Activated B cell treated with CpG ODN at 0.5 μM for 24 hours (primary cell): ENCODE measurements at regions not wholly inside any gene's neighbourhood (a gene's known extent, or its start where the extent isn't known, plus 50 kb on each side); places are given as distances from the start of the nearest gene placed in this dataset.

Experiments used
- ATAC-seq: fragments of 200-7000 bp; cut with Tn5 transposase; one replicate; pipeline ENCODE4 v1.10.0; 2021; ENCODE audit warnings: low read depth, mild to moderate bottlenecking, moderate library complexity
- CTCF ChIA-PET: fragments of 350-600 bp; sonication (Branson Sonifier 250); formaldehyde crosslinking; loops from one replicate; lab custom pipeline; 2021; ENCODE audit warnings: antibody characterized with exemption; lab: Charles Lee
- POLR2A ChIA-PET: fragments of 350-600 bp; sonication (Branson Sonifier 250); formaldehyde crosslinking; loops from one replicate; lab custom pipeline; 2021; ENCODE audit warnings: antibody characterized with exemption; lab: Charles Lee
- DNase-seq: peaks from one replicate; pipeline ENCODE4 v3.0.0; 2022
- H3K27ac Mint-ChIP-seq: one replicate; pipeline ENCODE4 v1.8.0; 2020; ENCODE audit warnings: mixed read lengths
- H3K27me3 Mint-ChIP-seq: one replicate; pipeline ENCODE4 v1.8.0; 2021; ENCODE audit warnings: mixed read lengths
- H3K36me3 Mint-ChIP-seq: one replicate; pipeline ENCODE4 v1.8.0; 2021; ENCODE audit warnings: low read depth, mixed read lengths
- H3K4me1 Mint-ChIP-seq: one replicate; pipeline ENCODE4 v1.8.0; 2021; ENCODE audit warnings: mixed read lengths
- H3K4me3 Mint-ChIP-seq: one replicate; pipeline ENCODE4 v1.8.0; 2020; ENCODE audit warnings: mild to moderate bottlenecking, mixed read lengths
- H3K9me3 Mint-ChIP-seq: one replicate; pipeline ENCODE4 v1.8.0; 2020; ENCODE audit warnings: mixed read lengths
- CTCF ChIP-seq: fragments of 200-600 bp; IDR thresholded peaks from one replicate; pipeline ENCODE4 v1.8.0; 2022; ENCODE audit warnings: antibody characterized with exemption, mild to moderate bottlenecking
- intact Hi-C: fragments of 100-400 bp; cut with micrococcal nuclease; formaldehyde crosslinking; loops from one replicate; pipeline ENCODE4 v1.15.1; 2024

- DNase-seq = no peak
- Mint-ChIP-seq H3K27ac (no peak overlapping the region), H3K4me3 (no peak overlapping the region), H3K36me3 (no peaks in the 10 kb centered on the region), H3K27me3 (peaks cover 39% of the 10 kb centered on the region), H3K4me1 (no peaks in the 10 kb centered on the region), H3K9me3 (no peaks in the 10 kb centered on the region)
- POLR2A ChIA-PET = no interaction called here
- no peak for TF ChIP-seq CTCF
- no peak for ATAC-seq
- CTCF ChIA-PET = no interaction called here
- intact Hi-C loops = no loop called here
These were observed 139.8 kb downstream of the ENGASE start for GRCh38 chr17:79214459-79214858.

GRCh38 chr17:79213305-79213704, 138.7 kb downstream of the ENGASE start:
- Mint-ChIP-seq H3K9me3 (no peaks in the 10 kb centered on the region), H3K36me3 (no peaks in the 10 kb centered on the region), H3K4me1 (no peaks in the 10 kb centered on the region), H3K4me3 (no peak overlapping the region), H3K27me3 (peaks cover 34% of the 10 kb centered on the region), H3K27ac (no peak overlapping the region)
- DNase-seq = no peak
- TF ChIP-seq CTCF = no peak
- intact Hi-C loops = no loop called here
- POLR2A ChIA-PET = no interaction called here
- CTCF ChIA-PET = no interaction called here
- no peak for ATAC-seq

DNA sequence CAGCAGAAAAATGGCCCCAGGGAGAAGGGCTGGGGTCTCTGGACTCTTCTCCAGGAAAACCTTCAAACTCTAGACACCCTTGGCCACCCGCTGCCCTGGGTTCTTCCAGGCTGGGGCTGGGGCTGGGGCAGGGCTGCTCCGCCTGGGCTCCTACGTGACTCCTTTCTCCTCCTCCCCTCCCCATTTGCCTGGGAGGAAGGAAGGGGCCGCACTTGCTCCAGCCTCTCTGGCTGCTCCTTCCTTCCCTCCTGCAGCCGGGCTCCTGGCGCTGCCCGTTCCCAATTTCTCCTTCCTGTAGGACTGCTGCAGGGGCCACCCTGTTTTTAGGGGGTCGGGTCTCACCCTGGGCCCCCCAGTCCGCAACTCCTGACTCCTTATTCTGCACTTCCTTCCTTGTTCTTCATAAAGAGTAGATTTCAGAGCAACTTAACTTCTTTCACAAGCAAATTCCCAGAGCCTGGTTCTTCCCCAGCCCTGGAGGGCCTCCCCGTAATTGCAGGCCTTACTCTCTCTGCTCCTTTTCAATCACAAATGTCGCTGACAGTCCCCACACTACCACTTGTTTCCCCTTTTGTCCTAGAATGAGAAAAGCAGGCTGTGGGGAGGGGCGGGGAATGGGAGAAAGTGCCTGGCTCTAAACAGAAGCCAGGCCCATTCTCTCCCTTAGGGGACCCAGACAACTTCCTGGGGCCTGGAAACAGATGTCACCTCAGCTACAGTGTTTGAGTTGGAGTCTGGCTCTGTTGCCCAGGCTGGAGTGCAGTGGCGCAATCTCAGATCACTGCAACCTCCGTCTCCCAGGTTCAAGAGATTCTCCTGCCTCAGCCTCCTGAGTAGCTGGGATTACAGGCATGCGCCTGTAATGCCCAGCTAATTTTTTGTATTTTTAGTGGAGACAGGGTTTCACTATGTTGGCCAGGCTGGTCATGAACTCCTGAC, 137.8 kb downstream of the ENGASE start:
- ATAC-seq (no peak), DNase-seq (no peak)
- TF ChIP-seq CTCF = no peak
- no peak overlapping the region for H3K27ac Mint-ChIP-seq
- no peaks in the 10 kb centered on the region for H3K9me3 Mint-ChIP-seq
- CTCF ChIA-PET = no interaction called here
- H3K4me3 Mint-ChIP-seq = no peak overlapping the region
- H3K27me3 Mint-ChIP-seq = peaks cover 27% of the 10 kb centered on the region
- no peaks in the 10 kb centered on the region for H3K4me1 Mint-ChIP-seq
- intact Hi-C loops = no loop called here
- no peaks in the 10 kb centered on the region for H3K36me3 Mint-ChIP-seq
- POLR2A ChIA-PET = no interaction called here

- CTCF ChIA-PET = no interaction called here
- H3K27me3 Mint-ChIP-seq = peaks cover 20% of the 10 kb centered on the region
- H3K9me3 Mint-ChIP-seq = no peaks in the 10 kb centered on the region
- ATAC-seq = no peak
- H3K36me3 Mint-ChIP-seq = no peaks in the 10 kb centered on the region
- no peaks in the 10 kb centered on the region for H3K4me1 Mint-ChIP-seq
- POLR2A ChIA-PET = no interaction called here
- H3K4me3 Mint-ChIP-seq = no peak overlapping the region
- intact Hi-C loops = no loop called here
- no peak for DNase-seq
- no peak for TF ChIP-seq CTCF
- no peak overlapping the region for H3K27ac Mint-ChIP-seq
These were observed 136.6 kb downstream of the ENGASE start for GRCh38 chr17:79211061-79211770.

DNA sequence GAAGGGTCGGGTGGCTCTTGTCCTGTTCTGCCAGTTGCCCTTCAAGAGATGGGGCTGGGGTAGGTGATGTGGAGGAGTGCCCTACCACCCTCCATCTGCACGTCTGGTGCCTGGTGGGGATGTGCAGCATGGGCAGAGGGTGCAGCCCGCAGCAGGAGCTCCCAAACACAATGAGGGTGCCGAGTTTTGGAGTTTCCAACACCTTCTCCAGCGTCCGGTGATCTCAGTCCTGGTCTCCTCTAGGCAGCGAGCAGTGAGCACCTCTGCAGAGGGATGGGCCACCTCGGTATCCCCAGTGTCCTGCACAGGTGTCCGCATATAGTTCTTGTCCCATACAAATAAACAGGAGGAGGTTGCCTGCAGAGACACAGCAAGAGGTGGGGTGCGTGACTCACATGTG, 136.0 kb downstream of the ENGASE start:
- Mint-ChIP-seq H3K4me1 (no peaks in the 10 kb centered on the region), H3K27me3 (peaks cover 20% of the 10 kb centered on the region), H3K27ac (no peak overlapping the region), H3K4me3 (no peak overlapping the region), H3K9me3 (no peaks in the 10 kb centered on the region), H3K36me3 (no peaks in the 10 kb centered on the region)
- intact Hi-C loops = no loop called here
- ChIA-PET POLR2A (no interaction called here), CTCF (no interaction called here)
- no peak for TF ChIP-seq CTCF
- ATAC-seq = no peak
- DNase-seq = no peak
